Astrocyte of the cerebellum (primary cell): ENCODE measurements at regions not wholly inside any gene's neighbourhood (a gene's known extent, or its start where the extent isn't known, plus 50 kb on each side); places are given as distances from the start of the nearest gene placed in this dataset.

Source experiments
- DNase-seq: peaks from one replicate; pipeline ENCODE4 v3.0.0-alpha.2; 2011; ENCODE audit warnings: low read depth
- H3K4me3 ChIP-seq: 2 replicates; pipeline ENCODE4 v1.5.1; 2011; ENCODE audit warnings: mild to moderate bottlenecking, low read depth, low read length, moderate library complexity
- in situ Hi-C: cut with HindIII; loops from 2 replicates; pipeline ENCODE4 v1.10.0; 2017; ENCODE audit warnings: low sequenced_read_pairs
- TF ChIP-seq, protein P1 (sequence below): IDR thresholded peaks from 2 replicates; pipeline ENCODE4 v1.5.1; 2012; ENCODE audit warnings: low read length, low read depth, moderate library complexity, mild to moderate bottlenecking; ENCODE audit errors: missing control alignments

DNA sequence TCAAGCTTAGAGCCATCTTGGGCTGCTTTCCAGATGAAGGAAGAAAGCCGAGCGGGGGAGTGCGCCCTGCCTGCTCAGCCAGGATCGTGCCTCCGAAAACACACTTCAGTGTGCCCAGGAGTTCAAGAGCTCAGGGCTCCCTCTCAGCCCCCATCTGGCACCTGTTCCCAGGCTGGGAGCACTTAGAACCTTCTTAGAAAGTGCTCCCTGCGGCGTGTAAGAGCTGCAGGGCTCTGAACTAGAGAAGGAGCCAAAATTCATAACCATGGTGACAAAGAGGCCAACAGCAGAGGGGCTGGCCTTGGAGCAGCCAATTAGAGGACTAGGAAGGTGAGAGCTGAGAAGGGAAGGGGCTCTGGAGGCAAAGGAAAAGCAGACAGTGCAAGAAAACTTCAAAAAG lies 59.0 kb upstream of the TNRC6C start:
- DNase-seq, result no peak
- H3K4me3 ChIP-seq, result no peak overlapping the region
- TF ChIP-seq, protein P1, sequence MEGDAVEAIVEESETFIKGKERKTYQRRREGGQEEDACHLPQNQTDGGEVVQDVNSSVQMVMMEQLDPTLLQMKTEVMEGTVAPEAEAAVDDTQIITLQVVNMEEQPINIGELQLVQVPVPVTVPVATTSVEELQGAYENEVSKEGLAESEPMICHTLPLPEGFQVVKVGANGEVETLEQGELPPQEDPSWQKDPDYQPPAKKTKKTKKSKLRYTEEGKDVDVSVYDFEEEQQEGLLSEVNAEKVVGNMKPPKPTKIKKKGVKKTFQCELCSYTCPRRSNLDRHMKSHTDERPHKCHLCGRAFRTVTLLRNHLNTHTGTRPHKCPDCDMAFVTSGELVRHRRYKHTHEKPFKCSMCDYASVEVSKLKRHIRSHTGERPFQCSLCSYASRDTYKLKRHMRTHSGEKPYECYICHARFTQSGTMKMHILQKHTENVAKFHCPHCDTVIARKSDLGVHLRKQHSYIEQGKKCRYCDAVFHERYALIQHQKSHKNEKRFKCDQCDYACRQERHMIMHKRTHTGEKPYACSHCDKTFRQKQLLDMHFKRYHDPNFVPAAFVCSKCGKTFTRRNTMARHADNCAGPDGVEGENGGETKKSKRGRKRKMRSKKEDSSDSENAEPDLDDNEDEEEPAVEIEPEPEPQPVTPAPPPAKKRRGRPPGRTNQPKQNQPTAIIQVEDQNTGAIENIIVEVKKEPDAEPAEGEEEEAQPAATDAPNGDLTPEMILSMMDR, result no peak
- in situ Hi-C loops, result loop anchor here (10.0 kb wide), 1 partner anchor 355 kb away; no protein-coding TSS in a partner anchor

DNA sequence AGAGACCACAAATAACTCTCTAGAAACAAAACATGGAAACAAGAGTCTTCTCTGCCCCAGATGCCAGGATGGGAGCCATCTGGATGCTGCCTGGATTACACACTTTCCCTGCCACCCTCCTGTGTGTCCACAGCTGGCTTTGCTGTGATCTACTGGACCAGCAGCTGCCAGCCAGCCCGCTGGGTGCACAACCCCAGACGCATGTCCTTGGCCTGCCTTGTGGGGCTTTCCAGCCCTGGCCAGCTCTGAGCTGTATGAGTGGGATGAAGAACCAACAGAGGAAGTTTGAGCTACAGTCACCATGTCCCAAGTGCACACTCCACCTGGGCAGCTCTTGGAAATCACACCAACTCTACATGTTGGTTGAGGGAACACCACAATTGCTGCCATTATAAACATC lies 57.0 kb upstream of the TNRC6C start:
- in situ Hi-C loops, result no loop called here
- DNase-seq, result no peak
- TF ChIP-seq, protein P1, result no peak
- no peak overlapping the region for H3K4me3 ChIP-seq

DNA sequence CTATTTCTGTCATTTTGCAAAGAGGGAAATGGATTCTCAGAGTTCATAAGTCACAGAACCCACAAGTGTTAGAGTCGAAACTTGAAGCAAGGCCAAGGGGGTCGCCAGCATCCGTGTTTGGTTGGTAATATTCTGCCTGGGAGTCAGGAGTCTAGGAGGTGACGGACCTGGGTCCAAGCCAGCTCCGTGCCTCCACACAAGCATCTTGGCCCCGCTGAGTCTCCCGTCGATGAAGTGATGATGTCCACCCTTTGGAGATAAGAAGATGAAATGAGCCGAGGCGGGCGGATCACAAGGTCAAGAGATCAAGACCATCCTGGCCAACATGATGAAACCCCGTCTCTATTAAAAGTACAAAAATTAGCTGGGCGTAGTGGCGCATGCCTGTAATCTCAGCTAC lies 53.2 kb upstream of the TNRC6C start:
- TF ChIP-seq, protein P1, result no peak
- in situ Hi-C loops, result no loop called here
- DNase-seq, result no peak
- H3K4me3 ChIP-seq, result no peak overlapping the region

DNA sequence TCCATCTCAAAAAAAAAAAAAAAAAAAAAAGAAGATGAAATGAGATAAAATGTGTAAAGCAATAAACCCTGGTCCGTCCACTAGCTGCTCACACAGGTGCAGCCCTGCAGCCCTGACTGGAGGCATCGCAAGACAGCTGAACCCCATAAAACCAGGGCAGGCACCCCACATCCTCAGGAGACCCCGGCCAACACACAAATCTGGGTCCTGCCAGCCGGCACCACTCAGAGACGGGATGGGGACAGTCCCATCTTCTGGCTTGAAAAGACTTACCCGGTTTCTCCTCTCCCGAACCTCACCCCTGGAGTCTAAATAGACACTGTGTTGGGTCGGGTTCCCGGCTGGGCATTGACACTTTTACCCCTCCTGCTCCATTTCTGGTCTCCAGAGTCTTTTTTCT lies 52.7 kb upstream of the TNRC6C start:
- no peak overlapping the region for H3K4me3 ChIP-seq
- no peak for DNase-seq
- TF ChIP-seq, protein P1, result no peak
- in situ Hi-C loops, result no loop called here

DNA sequence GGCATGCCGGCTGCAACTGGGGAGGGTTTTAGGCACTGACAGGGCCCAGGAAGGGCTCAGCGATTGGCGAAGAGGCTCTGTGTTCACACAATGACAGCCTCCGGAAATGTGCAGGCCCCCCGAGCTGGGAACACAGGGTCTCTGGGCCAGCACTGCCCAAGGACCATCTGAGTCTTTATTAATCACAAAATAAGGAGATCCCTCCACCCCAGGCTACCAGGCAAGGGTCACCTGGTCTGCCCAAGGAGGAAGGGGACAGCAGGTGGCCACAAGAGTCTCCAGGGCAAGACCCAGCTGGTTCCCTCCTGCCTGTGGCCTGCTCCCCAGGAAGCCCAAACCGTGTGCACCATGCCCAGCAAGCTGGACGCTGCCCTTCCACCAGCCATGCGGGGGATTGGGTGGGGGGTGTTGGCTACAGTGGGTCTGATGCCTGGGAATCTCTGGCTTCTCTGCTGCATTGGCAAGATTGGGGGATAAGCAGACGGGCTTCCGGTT lies 52.1 kb upstream of the TNRC6C start:
- TF ChIP-seq, protein P1, result no peak
- H3K4me3 ChIP-seq, result no peak overlapping the region
- no peak for DNase-seq
- in situ Hi-C loops, result no loop called here

DNA sequence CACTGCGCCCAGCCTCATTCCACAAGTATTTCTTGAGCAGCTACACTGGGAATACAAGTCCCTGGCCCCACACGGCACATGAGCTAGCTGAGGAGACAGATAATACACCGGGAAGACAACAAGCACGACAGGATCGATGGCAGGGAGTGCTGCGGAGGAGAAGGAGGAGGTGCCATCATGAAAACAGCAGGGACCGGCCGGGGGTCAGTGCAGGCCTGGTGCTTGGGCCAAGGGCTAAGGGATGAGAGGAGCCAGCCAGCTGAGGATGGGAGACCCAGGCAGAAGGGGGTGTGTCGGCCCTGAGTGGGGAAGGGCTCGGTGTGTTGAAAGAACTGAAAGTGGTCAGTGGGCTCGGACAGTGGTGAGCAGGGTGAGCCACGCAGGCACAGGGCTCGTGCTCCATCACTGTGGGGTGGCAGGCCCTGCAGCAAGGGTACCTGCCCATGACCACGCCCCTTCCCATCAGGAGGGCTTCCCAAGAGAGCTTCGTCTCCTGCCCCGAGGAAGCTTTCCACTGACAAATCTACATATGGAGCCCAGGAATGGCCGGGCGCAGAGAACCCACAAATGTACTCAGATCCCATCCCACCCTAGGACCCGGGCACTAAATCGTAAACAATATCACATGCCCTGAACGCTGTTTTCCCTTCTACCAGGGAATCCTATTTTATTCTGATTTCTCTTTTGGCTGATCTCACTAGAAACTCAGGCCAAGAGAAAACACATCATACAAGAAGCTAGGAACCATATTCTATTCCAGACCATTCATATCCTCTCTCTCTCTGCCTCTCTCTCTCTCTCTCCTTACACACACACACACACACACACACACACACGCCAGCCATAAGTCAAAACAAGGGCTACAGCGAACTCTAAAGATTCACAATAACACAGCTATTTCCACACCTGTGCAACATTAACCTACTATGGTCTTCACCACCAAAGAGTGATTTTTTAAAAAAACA lies 50.7 kb upstream of the TNRC6C start:
- TF ChIP-seq, protein P1, result no peak
- no peak overlapping the region for H3K4me3 ChIP-seq
- in situ Hi-C loops, result no loop called here
- DNase-seq, result no peak
